Activated CD4-positive, alpha-beta T cell treated with anti-CD3 and anti-CD28 coated beads for 36 hours (primary cell): ENCODE measurements at regions not wholly inside any gene's neighbourhood (a gene's known extent, or its start where the extent isn't known, plus 50 kb on each side); places are given as distances from the start of the nearest gene placed in this dataset.

Experiments
- ATAC-seq: fragments of 200-7000 bp; cut with Tn5 transposase; one replicate; pipeline ENCODE4 v1.10.0; 2021; ENCODE audit warnings: mild to moderate bottlenecking, moderate library complexity
- CTCF ChIA-PET: fragments of 350-600 bp; sonication (Branson Sonifier 250); formaldehyde crosslinking; loops from one replicate; lab custom pipeline; 2021; ENCODE audit warnings: antibody characterized with exemption; lab: Charles Lee
- POLR2A ChIA-PET: fragments of 350-600 bp; sonication (Branson Sonifier 250); formaldehyde crosslinking; loops from one replicate; lab custom pipeline; 2021; ENCODE audit warnings: antibody characterized with exemption, inconsistent platforms; lab: Charles Lee
- DNase-seq: peaks from one replicate; pipeline ENCODE4 v3.0.0-alpha.2; 2020
- H3K27ac Mint-ChIP-seq: one replicate; pipeline ENCODE4 v1.8.0; 2021; ENCODE audit warnings: mixed read lengths
- H3K27me3 Mint-ChIP-seq: one replicate; pipeline ENCODE4 v1.8.0; 2021; ENCODE audit warnings: mixed read lengths
- H3K36me3 Mint-ChIP-seq: one replicate; pipeline ENCODE4 v1.8.0; 2021; ENCODE audit warnings: low read depth, mixed read lengths
- H3K4me1 Mint-ChIP-seq: one replicate; pipeline ENCODE4 v1.8.0; 2021; ENCODE audit warnings: mixed read lengths
- H3K4me3 Mint-ChIP-seq: one replicate; pipeline ENCODE4 v1.8.0; 2021; ENCODE audit warnings: mild to moderate bottlenecking, moderate library complexity, mixed read lengths
- H3K9me3 Mint-ChIP-seq: one replicate; pipeline ENCODE4 v1.8.0; 2021; ENCODE audit warnings: low read depth, mixed read lengths
- intact Hi-C, 2 experiments: fragments of 100-400 bp; cut with DNase I in 1 of 2; cut with micrococcal nuclease in 1 of 2; formaldehyde crosslinking; loops; one replicate each; pipeline versions ENCODE4 v1.14.2 to v1.15.1; 2022 to 2024; cut with DNase I, micrococcal nuclease

DNA sequence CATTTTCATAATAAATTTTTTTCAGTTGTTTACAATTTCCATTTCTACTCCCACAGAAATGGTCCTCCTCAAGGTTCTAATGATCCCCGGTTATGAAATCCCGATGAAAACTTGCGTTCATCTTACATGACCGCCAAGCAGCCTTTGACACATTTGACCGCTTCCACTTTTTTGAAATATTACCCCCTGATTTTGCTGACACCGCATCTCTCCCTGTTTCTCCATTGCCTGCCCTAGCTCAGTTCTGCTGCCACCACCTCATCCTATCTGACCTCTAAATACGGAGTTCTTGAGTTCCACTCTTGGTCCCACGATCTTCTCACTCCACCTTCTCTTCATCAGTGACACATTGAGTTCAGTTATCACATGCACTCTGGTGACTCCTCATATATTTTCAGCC lies 74.1 kb downstream of the SLC35B3 start:
- Mint-ChIP-seq H3K36me3 (no peaks in the 10 kb centered on the region), H3K4me3 (no peak overlapping the region), H3K27me3 (no peaks in the 10 kb centered on the region), H3K9me3 (no peaks in the 10 kb centered on the region), H3K27ac (no peak overlapping the region), H3K4me1 (no peaks in the 10 kb centered on the region)
- ATAC-seq = no peak
- POLR2A ChIA-PET = interaction anchor here (0.5 kb wide), 1 partner anchor 118 kb away, joined by 5 read pairs; no protein-coding TSS in a partner anchor
- CTCF ChIA-PET = no interaction called here
- intact Hi-C loops = no loop called here
- DNase-seq = no peak

GRCh38 chr6:8352966-8353340 lies 82.4 kb downstream of the SLC35B3 start:
- ATAC-seq = no peak
- intact Hi-C loops = no loop called here
- Mint-ChIP-seq H3K9me3 (no peaks in the 10 kb centered on the region), H3K36me3 (no peaks in the 10 kb centered on the region), H3K4me3 (no peak overlapping the region), H3K4me1 (no peaks in the 10 kb centered on the region), H3K27me3 (peaks cover 7% of the 10 kb centered on the region), H3K27ac (no peak overlapping the region)
- DNase-seq = no peak
- CTCF ChIA-PET = no interaction called here
- POLR2A ChIA-PET = no interaction called here

DNA sequence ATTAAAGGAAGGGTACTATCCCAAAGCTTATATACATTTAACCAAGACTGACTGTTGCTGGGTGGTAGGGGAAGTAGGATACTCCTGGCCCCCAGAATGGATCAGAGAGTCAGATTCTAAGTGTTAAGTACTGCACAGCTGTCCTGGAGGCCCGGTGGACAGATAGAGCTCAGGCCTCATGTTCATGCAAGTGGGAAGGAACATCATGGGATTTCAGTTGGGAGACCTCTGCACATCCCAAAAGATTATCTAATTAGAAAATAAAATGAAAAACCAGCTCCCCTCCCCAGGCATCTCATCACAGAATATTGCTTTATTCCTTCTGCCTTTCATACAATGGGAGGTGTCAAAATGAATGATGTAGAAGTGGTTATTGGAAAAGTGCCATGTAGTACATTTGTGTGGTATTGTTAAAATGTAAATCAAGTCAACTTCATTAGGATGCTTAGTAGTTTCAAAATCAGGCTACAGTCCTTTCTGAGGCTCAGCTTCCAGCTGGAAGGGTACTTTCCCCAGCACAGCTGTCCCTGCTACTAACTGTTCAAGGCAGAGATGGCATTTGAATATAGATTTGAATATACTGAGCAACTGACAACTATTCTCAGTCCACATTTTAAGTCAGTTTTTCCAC lies 82.9 kb downstream of the SLC35B3 start:
- Mint-ChIP-seq H3K4me3 (no peak overlapping the region), H3K4me1 (no peaks in the 10 kb centered on the region), H3K27me3 (peaks cover 7% of the 10 kb centered on the region), H3K36me3 (no peaks in the 10 kb centered on the region), H3K27ac (no peak overlapping the region), H3K9me3 (no peaks in the 10 kb centered on the region)
- DNase-seq = no peak
- ChIA-PET CTCF (no interaction called here), POLR2A (no interaction called here)
- no peak for ATAC-seq
- intact Hi-C loops = no loop called here

DNA sequence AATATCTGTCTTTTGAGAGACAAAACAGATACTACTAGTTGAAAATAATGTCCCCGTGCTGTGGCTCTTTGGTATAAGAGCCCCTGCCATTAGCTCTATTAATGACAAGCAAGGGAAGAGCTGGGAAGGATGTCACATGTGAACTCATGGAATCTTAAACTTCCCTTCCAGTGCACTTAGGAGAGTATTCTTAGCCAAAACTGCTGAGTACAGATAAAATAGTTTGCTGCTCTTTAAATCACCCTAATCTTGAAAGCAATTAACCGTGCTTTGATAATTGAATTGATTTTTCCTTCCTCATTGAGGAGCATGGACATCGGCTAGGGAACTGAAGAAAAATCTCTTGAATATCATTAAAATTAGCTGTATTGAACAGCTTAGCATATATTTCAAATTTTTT lies 91.7 kb downstream of the SLC35B3 start:
- intact Hi-C loops = no loop called here
- peaks cover 10% of the 10 kb centered on the region for H3K27me3 Mint-ChIP-seq
- CTCF ChIA-PET = interaction anchor here (1.0 kb wide), 1 partner anchor 212 kb away, joined by 4 read pairs; no protein-coding TSS in a partner anchor

DNA sequence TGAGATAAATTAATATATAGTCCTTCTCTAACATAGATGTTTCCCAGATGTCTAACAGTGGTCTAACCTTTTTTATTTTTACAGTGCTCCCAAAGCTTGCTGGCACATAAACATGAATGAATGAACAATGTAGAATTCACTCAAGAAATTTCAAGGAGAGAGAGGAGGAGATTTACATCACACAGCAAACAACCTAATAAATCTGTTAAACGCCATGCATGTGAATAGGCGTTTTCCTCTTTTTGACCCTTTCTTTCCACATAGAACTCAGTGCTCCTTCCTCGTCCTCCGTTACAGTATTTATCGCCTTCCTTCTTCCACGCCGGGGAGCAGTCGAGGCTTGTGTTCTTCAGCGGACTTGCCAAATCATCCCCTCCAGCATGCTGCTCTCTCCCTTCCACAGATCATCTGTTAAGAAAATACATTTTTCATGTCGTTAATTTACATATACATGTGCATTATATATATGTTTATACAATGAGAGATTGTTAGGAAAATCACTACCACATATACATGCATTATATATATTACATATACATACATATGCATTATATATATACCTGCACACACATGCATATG lies 93.0 kb downstream of the SLC35B3 start:
- no peaks in the 10 kb centered on the region for H3K4me1 Mint-ChIP-seq
- no peak overlapping the region for H3K4me3 Mint-ChIP-seq
- peaks cover 10% of the 10 kb centered on the region for H3K27me3 Mint-ChIP-seq
- peaks cover 5% of the 10 kb centered on the region for H3K9me3 Mint-ChIP-seq
- no peaks in the 10 kb centered on the region for H3K36me3 Mint-ChIP-seq
- ChIA-PET POLR2A (no interaction called here), CTCF (no interaction called here)
- H3K27ac Mint-ChIP-seq = no peak overlapping the region
- intact Hi-C loops = no loop called here
- no peak for DNase-seq
- no peak for ATAC-seq

More for the DNA sequence above, 91.7 kb downstream of the SLC35B3 start:
- Mint-ChIP-seq H3K27ac (no peak overlapping the region), H3K4me1 (no peaks in the 10 kb centered on the region), H3K4me3 (no peak overlapping the region), H3K9me3 (peaks cover 5% of the 10 kb centered on the region), H3K36me3 (no peaks in the 10 kb centered on the region)
- POLR2A ChIA-PET = no interaction called here
- ATAC-seq (no peak), DNase-seq (no peak)

DNA sequence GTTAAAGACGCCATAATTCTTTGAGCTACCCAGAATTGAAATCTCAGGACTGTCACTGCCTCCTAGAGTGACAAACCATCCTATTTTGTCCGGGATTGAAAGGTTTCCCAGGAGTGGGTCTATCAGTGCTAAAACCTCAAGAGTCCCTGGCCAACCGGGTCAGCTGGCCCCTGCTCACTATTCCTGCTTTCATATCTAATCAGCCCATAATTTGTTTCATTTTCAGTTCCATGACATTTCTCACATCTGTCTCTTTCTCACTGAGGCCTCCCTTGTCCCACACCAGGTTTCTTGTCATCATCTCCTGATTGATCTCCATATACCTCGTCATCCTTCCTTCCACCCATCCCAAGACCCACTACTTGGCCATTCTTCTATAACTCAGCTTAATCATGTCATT lies 98.2 kb downstream of the SLC35B3 start:
- CTCF ChIA-PET = no interaction called here
- DNase-seq (no peak), ATAC-seq (no peak)
- no peak overlapping the region for H3K4me3 Mint-ChIP-seq
- intact Hi-C loops = no loop called here
- H3K27me3 Mint-ChIP-seq = no peaks in the 10 kb centered on the region
- H3K9me3 Mint-ChIP-seq = no peaks in the 10 kb centered on the region
- no peaks in the 10 kb centered on the region for H3K4me1 Mint-ChIP-seq
- no peaks in the 10 kb centered on the region for H3K36me3 Mint-ChIP-seq
- H3K27ac Mint-ChIP-seq = no peak overlapping the region
- POLR2A ChIA-PET = no interaction called here

GRCh38 chr6:8336406-8337057 lies 98.8 kb downstream of the SLC35B3 start:
- ChIA-PET CTCF (no interaction called here), POLR2A (no interaction called here)
- Mint-ChIP-seq H3K9me3 (no peaks in the 10 kb centered on the region), H3K27me3 (no peaks in the 10 kb centered on the region), H3K36me3 (no peaks in the 10 kb centered on the region), H3K4me3 (no peak overlapping the region), H3K27ac (no peak overlapping the region), H3K4me1 (no peaks in the 10 kb centered on the region)
- ATAC-seq = no peak
- intact Hi-C loops = no loop called here
- no peak for DNase-seq

- no peak overlapping the region for H3K4me3 Mint-ChIP-seq
- no peaks in the 10 kb centered on the region for H3K9me3 Mint-ChIP-seq
- no peak overlapping the region for H3K27ac Mint-ChIP-seq
- intact Hi-C loops = no loop called here
- no peak for ATAC-seq
- H3K4me1 Mint-ChIP-seq = no peaks in the 10 kb centered on the region
- H3K36me3 Mint-ChIP-seq = no peaks in the 10 kb centered on the region
- H3K27me3 Mint-ChIP-seq = no peaks in the 10 kb centered on the region
- CTCF ChIA-PET = no interaction called here
- DNase-seq = no peak
- POLR2A ChIA-PET = no interaction called here
These were observed 99.4 kb downstream of the SLC35B3 start for GRCh38 chr6:8335896-8336295.

DNA sequence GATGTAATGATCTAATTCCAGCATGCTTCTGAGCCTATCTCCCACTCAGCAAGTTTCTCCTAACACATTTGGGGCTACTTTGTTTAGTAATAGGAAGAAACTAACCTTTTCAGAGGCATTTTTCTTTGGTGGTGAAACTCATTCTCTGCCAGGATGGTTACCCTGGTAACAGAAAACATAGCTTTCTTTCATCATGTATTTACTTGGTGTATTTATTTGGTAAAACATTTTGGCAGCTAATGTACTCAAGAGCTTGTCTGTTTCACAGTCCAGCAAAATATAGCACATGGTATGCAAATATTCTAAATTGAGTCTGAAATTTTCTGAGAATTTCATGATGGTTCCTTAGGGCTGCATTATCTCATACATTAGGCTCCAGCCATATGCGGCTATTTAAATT lies 100.0 kb downstream of the SLC35B3 start:
- intact Hi-C loops = no loop called here
- no peaks in the 10 kb centered on the region for H3K4me1 Mint-ChIP-seq
- H3K27me3 Mint-ChIP-seq = no peaks in the 10 kb centered on the region
- H3K27ac Mint-ChIP-seq = no peak overlapping the region
- CTCF ChIA-PET = no interaction called here
- ATAC-seq = no peak
- H3K36me3 Mint-ChIP-seq = no peaks in the 10 kb centered on the region
- DNase-seq = no peak
- POLR2A ChIA-PET = no interaction called here
- H3K9me3 Mint-ChIP-seq = no peaks in the 10 kb centered on the region
- no peak overlapping the region for H3K4me3 Mint-ChIP-seq

GRCh38 chr6:8334113-8334512 lies 101.2 kb downstream of the SLC35B3 start:
- DNase-seq (no peak), ATAC-seq (no peak)
- intact Hi-C loops = no loop called here
- POLR2A ChIA-PET = no interaction called here
- Mint-ChIP-seq H3K4me3 (no peak overlapping the region), H3K36me3 (no peaks in the 10 kb centered on the region), H3K27me3 (no peaks in the 10 kb centered on the region), H3K27ac (no peak overlapping the region), H3K4me1 (no peaks in the 10 kb centered on the region), H3K9me3 (no peaks in the 10 kb centered on the region)
- CTCF ChIA-PET = no interaction called here

GRCh38 chr6:8329562-8329961 lies 105.8 kb downstream of the SLC35B3 start:
- ATAC-seq (no peak), DNase-seq (no peak)
- H3K4me1 Mint-ChIP-seq = no peaks in the 10 kb centered on the region
- POLR2A ChIA-PET = no interaction called here
- H3K27ac Mint-ChIP-seq = no peak overlapping the region
- no peaks in the 10 kb centered on the region for H3K36me3 Mint-ChIP-seq
- no peaks in the 10 kb centered on the region for H3K27me3 Mint-ChIP-seq
- CTCF ChIA-PET = no interaction called here
- intact Hi-C loops = no loop called here
- no peak overlapping the region for H3K4me3 Mint-ChIP-seq
- no peaks in the 10 kb centered on the region for H3K9me3 Mint-ChIP-seq

DNA sequence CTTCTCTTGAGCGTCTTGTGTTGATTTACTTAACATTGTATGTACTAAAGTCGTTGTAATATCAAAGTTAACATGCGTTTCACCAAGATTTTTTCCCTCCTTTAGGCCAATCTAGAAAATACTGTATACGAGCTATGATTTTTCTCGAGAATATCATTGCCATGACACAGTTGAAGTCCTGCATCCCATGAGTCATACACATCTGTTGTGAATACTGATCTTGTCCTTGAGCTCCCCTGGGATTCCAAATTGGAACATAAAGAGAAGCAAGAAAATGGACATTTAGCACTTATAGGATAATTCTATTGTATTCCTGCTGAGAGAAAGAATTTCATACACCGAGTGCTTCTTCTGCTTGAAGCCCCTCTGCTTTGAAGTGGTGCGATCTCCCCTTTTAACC lies 109.6 kb downstream of the SLC35B3 start:
- ATAC-seq (no peak), DNase-seq (no peak)
- H3K4me3 Mint-ChIP-seq = no peak overlapping the region
- ChIA-PET CTCF (no interaction called here), POLR2A (no interaction called here)
- no peak overlapping the region for H3K27ac Mint-ChIP-seq
- no peaks in the 10 kb centered on the region for H3K36me3 Mint-ChIP-seq
- H3K27me3 Mint-ChIP-seq = peaks cover 2% of the 10 kb centered on the region
- no peaks in the 10 kb centered on the region for H3K9me3 Mint-ChIP-seq
- H3K4me1 Mint-ChIP-seq = no peaks in the 10 kb centered on the region
- intact Hi-C loops = no loop called here
